ENCODE measurements at regions not wholly inside any gene's neighbourhood (a gene's known extent, or its start where the extent isn't known, plus 50 kb on each side); places are given as distances from the start of the nearest gene placed in this dataset.

DNA sequence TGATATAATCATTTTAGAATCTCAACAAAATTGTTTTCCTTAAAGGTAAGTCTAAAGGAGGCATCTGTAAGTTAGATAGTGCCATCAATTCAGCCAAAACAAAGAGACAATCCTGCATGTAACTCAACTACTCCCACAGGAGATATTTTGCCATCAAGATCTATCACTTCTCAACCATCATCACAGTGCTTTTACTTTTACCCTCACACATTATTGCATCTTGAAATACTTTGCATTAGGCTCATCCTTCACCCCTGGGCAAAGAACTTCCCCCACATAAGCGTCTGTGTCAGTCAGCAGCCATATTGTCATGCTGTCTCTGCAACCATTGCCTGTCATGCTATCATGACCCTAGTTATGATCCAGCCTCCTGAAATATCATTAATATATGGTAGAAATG is 54.9 kb upstream of the NLGN1 start:
- H3K4me3 ChIP-seq (ENCODE audit: control insufficient read depth, low read depth, low read length), result no peak overlapping the region
- no peak for DNase-seq (ENCODE audit: low read depth)
- TF ChIP-seq, protein P1, sequence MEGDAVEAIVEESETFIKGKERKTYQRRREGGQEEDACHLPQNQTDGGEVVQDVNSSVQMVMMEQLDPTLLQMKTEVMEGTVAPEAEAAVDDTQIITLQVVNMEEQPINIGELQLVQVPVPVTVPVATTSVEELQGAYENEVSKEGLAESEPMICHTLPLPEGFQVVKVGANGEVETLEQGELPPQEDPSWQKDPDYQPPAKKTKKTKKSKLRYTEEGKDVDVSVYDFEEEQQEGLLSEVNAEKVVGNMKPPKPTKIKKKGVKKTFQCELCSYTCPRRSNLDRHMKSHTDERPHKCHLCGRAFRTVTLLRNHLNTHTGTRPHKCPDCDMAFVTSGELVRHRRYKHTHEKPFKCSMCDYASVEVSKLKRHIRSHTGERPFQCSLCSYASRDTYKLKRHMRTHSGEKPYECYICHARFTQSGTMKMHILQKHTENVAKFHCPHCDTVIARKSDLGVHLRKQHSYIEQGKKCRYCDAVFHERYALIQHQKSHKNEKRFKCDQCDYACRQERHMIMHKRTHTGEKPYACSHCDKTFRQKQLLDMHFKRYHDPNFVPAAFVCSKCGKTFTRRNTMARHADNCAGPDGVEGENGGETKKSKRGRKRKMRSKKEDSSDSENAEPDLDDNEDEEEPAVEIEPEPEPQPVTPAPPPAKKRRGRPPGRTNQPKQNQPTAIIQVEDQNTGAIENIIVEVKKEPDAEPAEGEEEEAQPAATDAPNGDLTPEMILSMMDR (IDR thresholded peaks at IDR 0.05; ENCODE audit: control insufficient read depth, insufficient read depth, low read depth, low read length, missing control alignments), result no peak

DNA sequence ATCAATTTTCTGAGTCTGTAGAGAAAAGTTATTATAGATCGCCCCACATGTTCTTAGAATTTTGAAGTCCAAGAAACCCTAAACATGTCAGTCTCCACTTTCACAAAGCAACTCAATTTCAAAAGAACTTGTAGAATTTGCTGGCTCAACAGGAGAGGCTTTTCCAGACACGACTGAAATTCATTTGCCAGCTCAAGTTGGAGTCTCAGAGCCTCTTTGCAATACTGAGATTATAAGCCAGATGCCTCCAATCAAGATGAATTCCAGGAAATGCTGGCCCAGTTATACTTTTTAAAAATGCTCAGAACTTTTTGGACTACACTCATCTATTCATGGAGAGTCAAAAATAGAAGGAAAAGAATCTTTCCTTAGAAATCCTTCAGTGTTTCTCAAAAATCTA is 56.9 kb upstream of the NLGN1 start:
- TF ChIP-seq, protein P1 (IDR thresholded peaks at IDR 0.05; ENCODE audit: control insufficient read depth, insufficient read depth, low read depth, low read length, missing control alignments), result no peak
- no peak for DNase-seq (ENCODE audit: low read depth)
- no peak overlapping the region for H3K4me3 ChIP-seq (ENCODE audit: control insufficient read depth, low read depth, low read length)

DNA sequence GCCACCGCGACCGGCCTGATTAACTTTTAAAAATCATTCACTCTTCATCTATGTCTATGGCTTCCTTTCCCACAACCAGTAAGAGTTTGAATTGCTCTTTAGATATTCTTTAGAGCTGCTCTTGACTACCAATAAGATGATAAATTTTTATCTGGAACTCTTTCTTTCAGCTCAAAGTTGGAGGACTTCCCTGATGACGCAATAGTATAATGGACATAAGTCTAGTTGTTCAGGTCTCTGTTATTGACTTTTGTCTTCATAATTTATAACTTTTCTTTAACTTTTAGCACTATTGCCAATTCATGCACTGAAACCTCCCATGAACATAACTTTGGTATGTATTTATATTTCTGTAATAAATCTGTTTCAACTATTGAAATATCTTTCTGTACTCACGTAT is 61.3 kb upstream of the NLGN1 start:
- TF ChIP-seq, protein P1 (IDR thresholded peaks at IDR 0.05; ENCODE audit: control insufficient read depth, insufficient read depth, low read depth, low read length, missing control alignments), result no peak
- DNase-seq (ENCODE audit: low read depth), result no peak
- no peak overlapping the region for H3K4me3 ChIP-seq (ENCODE audit: control insufficient read depth, low read depth, low read length)

DNA sequence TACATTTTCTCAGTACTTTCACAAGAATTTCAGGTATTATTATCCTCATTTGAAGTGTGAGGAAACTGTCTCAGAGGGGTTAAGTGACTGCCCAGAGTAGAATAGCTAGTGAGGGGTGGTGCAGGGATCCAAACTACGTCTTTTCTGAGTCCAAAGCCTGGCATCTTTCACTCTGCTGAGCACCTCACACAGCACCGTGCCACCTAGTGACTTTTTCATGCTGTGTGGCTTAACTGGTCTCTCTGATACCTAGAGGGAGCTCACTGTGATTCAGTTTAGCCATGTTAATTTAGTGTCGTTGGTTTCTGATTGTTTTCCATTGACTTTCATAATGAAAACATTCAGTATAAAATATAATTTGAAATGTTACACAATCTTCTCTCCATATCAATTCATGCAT is 91.4 kb upstream of the NLGN1 start:
- H3K4me3 ChIP-seq (ENCODE audit: control insufficient read depth, low read depth, low read length), result no peak overlapping the region
- no peak for DNase-seq (ENCODE audit: low read depth)
- TF ChIP-seq, protein P1 (IDR thresholded peaks at IDR 0.05; ENCODE audit: control insufficient read depth, insufficient read depth, low read depth, low read length, missing control alignments), result no peak

DNA sequence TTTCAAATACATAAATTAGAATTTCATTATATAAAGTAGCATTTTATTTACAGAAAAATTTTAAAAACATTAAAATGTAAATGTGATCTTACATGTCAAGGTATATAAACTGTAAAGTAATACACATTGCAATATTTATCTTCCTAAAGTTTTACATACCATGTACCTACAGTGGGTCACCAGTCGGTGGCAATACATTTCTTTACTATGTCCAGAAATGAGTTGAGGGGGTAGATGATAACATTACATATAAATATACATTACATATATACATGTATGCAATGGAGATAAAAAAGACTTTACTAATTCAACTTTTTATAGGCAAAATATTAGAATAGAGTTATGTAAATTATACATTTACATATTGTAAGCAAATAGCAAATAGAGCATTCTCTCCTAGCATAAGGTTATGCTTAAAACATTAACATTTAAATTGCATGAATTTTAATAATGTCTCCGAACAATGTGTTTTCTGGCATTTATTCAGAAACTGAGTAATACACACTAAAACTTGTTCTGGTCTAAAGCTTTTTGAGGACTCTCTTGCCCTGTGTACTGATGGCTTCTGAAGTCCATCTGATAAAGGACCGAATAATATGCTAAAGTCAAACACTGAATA is 93.3 kb upstream of the NLGN1 start:
- TF ChIP-seq, protein P1 (IDR thresholded peaks at IDR 0.05; ENCODE audit: control insufficient read depth, insufficient read depth, low read depth, low read length, missing control alignments), result no peak
- DNase-seq (ENCODE audit: low read depth), result no peak
- no peak overlapping the region for H3K4me3 ChIP-seq (ENCODE audit: control insufficient read depth, low read depth, low read length)

DNA sequence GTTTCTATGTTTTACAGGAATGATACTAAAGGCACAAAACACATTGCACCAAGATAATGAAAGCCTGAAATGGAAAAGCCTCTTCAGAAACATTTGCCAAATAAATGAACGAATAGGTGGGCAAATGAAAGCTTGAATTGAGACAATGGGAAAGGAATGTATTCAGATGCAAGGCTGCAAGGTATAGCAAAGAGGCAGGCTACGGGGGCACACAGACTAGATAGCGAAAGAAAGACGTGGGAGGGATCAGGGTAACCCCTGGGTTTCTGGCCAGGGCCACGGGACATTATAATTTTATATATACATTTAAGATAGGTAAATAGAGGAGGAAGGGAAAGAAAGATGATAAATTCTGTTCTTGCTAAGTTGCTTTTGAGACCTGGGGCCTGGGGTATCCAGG is 95.9 kb upstream of the NLGN1 start:
- no peak for DNase-seq (ENCODE audit: low read depth)
- H3K4me3 ChIP-seq (ENCODE audit: control insufficient read depth, low read depth, low read length), result no peak overlapping the region
- TF ChIP-seq, protein P1 (IDR thresholded peaks at IDR 0.05; ENCODE audit: control insufficient read depth, insufficient read depth, low read depth, low read length, missing control alignments), result no peak

DNA sequence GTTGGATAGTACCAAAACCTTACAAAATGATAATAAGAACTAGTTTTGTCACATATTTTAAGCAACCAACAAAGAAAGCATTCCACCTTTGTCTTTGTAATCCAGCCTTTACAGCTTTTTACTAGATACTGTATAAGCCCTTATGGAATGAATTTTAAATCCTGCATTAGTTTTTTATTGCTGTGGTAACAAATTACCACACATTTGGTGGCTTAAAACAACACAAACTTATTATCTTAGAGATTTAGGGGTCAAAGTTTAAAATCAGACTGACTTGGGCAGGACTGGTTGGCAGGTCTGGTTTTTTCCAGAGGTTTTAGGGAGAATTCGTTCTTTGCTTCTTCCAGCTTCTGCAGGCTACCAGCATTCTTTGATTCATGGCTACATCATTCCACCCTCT is 108.5 kb upstream of the NLGN1 start:
- no peak for DNase-seq (ENCODE audit: low read depth)
- TF ChIP-seq, protein P1 (IDR thresholded peaks at IDR 0.05; ENCODE audit: control insufficient read depth, insufficient read depth, low read depth, low read length, missing control alignments), result no peak
- H3K4me3 ChIP-seq (ENCODE audit: control insufficient read depth, low read depth, low read length), result no peak overlapping the region

Measured in AG09309 (cell line).